IPS-NIHi7 (cell line): ENCODE measurements at regions not wholly inside any gene's neighbourhood (a gene's known extent, or its start where the extent isn't known, plus 50 kb on each side); places are given as distances from the start of the nearest gene placed in this dataset.
"Not testable (repeated sequence)": the region's sequence is repeated elsewhere in the genome, so short reads cannot be mapped to it uniquely, and the experiment has no call there.

Experiments used
- DNase-seq: peaks from one replicate; pipeline ENCODE4 v3.0.0; 2012; ENCODE audit warnings: mixed read lengths; ENCODE audit errors: extremely low spot score

GRCh38 chr4:138622362-138622761, 380.2 kb upstream of the SLC7A11 start:
- not testable (repeated sequence) for DNase-seq

DNA sequence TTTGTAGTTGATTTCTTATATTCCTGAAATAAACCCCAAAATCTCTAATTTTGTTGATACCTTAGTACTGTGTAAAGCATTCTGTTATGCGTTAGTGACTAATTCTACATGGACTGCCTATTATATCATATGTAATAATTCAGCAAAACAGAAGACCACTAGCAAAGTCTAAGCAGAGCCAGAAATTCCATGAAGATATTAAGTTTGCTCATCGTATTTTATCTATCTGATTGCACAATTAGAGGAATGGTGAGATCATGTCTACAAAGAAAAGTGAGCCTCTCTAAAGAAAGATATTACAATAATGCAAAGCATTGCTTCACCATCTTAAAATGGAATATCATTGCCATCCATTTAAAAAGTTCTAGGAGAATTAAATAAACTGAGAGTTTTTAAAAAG, 374.6 kb upstream of the SLC7A11 start:
- DNase-seq: no peak

GRCh38 chr4:138614398-138615142, 372.4 kb upstream of the SLC7A11 start:
- no peak for DNase-seq

DNA sequence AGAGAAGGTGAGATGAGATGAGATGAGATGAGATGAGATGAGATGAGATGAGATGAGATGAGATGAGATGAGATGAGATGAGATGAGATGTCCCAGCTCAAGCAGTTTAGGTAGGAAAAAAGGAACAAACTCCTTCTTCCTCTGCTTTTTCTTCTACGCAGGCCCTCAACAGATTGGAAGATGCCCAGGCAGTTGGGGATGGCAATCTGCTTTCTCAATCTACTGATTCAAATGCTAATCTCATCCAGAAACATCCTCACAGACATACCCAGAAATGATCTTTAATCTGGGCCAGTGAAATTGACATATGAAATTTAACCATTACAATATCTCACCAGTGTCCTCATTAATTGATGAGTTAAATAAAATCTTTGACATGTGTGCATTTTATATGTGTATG, 370.3 kb upstream of the SLC7A11 start:
- no peak for DNase-seq

DNA sequence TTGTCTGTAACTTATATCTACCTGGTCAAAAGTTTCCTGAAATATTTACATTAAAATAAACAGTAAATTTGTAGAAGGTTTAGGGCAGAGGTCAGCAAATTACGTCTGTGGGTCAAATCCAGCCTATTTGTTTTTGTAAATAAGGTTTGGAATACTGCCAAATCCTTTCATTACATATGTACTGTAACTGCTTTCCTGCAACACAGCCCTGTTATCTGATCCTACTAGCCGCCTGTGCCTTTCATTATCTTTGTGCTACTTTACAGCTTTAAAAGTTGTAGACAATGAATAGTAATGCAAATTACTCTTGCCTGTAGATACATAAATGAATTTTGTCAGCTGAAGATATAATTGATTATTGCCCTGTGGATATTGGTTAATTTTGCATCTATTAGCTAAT, 369.6 kb upstream of the SLC7A11 start:
- DNase-seq: no peak

DNA sequence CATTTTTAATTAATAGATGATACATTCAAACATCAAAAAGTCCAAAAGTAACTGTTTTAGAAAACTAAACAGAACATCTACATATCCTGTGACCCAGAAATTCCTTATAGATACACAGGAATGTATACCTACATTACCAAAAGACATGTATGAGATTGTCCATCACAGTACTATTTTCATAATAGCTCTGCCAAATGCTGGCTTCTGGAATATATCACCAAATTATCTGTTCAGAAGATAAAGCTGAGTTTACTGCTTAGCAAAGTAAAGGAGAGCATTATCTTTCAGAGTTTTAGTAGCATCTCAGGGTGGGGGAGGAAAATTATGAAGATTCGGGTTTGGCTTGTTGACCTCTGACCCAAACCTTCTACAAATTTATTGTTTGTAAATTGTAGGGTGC, 368.9 kb upstream of the SLC7A11 start:
- DNase-seq: no peak

DNA sequence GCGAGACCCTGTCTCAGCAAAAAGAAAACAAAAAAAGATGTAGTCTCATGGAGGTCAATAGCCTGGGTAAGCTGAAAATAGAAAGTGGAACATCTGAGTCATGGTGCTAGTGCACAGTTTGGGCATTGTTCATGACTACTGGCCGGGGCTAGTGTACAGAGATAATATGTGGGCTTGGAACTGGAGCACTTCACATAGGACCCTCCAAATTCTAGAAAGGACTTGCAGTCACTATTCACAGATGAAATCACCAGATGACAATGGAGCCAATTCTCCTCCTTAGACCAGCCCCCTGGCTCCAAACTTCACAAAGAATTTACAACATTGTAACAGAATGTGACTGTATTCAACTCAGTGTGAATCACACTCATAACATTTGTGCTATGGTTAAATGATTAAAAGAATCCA, 367.8 kb upstream of the SLC7A11 start:
- no peak for DNase-seq

- no peak for DNase-seq
These were observed 362.4 kb upstream of the SLC7A11 start for GRCh38 chr4:138604556-138604955.

- DNase-seq: no peak
These were observed 360.5 kb upstream of the SLC7A11 start for GRCh38 chr4:138602664-138603063.

DNA sequence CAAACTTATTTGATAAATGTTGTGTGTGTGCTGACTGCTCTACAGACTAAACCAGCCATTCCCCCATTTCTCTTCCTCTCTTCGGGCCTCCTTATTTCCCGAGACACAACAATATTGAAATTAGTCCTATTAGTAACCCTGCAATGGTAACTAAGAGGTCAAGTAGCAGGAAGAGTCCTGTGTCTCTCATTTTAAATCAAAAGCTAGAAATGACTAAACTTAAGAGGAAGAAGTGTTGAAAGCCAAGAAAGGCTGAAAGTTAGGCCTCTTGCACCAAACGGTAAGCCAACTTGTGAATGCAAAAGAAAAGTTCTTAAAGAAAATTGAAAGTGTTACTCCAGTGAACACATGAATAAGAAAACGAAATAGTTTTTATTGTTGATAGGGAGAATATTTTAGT, 357.8 kb upstream of the SLC7A11 start:
- DNase-seq: no peak

DNA sequence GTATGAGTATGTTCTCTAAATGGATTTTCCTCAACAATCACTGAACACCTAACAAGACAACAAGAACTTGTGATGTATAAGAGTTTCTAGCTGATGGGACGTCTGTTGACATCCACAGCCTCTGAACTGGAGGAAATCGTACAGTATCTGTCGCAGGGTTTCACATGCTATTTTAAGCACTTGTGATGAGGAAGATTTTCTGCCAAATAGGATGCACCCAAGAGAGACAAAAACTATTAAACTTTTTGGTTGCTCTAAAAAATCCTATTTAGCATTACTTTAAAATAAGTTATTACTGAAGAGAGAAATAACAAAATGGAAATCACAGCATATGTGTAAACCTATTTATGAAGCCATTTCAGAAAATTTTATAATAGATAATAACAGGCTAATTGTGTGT, 356.1 kb upstream of the SLC7A11 start:
- no peak for DNase-seq

- DNase-seq: no peak
These were observed 354.7 kb upstream of the SLC7A11 start for GRCh38 chr4:138596896-138597295.

- DNase-seq: no peak
These were observed 353.7 kb upstream of the SLC7A11 start for GRCh38 chr4:138595731-138596460.

DNA sequence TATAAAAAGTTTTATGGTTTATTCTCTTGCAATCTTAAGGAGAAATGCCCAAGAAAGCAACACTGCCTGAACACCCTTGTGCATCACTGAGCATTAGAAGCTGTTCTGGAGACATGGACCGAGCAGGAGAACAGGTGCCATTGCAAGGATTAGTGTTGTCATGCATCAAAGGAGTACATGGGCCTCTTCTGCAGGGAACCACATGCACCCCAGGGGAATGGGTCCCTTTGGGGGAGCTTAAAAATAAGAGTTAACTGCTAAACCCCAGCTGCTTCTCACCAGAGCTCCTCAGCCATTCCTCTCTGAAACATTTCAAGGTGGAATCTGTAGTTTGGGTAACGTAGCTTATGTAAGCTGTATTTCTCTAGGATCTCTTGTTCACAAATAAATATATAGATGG, 353.0 kb upstream of the SLC7A11 start:
- no peak for DNase-seq

- no peak for DNase-seq
These were observed 350.6 kb upstream of the SLC7A11 start for GRCh38 chr4:138592796-138593195.

GRCh38 chr4:138591808-138592207, 349.7 kb upstream of the SLC7A11 start:
- DNase-seq: no peak

DNA sequence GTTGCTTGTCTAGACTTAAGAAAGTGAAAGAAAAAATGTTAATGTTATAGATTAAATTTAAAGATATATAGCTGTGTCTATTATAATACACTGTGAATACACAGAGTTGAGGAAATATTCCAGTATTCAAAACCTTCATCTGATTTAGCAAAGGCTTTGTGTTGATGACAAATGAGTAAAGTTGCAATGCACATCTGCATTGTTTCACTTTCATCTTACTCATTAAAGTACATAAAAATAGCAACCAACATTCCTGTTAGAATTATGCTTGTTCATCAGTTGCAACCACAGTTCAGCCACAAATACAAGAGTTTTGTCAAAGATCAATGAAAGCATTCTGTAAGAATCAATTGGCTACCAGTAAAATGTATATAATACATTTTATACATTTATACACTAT, 346.4 kb upstream of the SLC7A11 start:
- no peak for DNase-seq

- no peak for DNase-seq
These were observed 337.0 kb upstream of the SLC7A11 start for GRCh38 chr4:138579146-138579545.

DNA sequence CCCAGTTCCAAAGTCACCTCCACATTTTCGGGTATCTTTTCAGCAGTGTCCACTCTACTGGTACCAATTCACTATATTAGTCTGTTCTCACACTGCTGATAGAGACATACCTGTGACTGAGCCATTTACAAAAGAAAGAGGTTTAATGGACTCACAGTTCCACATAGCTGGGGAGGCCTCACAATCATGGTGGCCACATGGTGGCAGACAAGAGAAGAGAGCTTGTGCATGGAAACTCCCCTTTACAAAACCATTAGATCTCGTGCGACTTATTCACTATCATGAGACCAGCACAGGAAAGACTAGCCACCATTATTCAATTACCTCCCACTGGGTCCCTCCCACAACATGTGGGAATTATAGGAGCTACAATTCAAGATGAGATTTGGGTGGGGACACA, 335.7 kb upstream of the SLC7A11 start:
- DNase-seq: not testable (repeated sequence)

DNA sequence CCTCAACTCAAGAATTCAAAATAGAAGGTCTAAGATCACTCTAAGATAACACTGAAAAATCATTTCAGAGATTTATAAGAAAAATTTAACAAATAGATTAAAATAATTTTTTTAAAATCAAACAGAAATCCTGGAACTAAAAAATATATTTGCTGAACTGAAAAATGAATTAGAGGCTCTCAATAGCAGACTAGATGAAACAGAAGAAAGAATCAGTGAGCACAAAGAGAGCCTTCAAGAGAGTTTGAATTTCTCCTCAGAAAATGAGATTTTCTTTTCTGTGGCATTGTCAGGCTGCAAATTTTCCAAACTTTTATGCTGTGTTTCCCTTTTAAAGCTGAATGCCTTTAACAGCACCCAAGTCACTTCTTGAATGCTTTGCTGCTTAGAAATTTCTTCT, 335.0 kb upstream of the SLC7A11 start:
- DNase-seq: no peak

GRCh38 chr4:138576684-138577083, 334.5 kb upstream of the SLC7A11 start:
- DNase-seq: peak; percentile 50

DNA sequence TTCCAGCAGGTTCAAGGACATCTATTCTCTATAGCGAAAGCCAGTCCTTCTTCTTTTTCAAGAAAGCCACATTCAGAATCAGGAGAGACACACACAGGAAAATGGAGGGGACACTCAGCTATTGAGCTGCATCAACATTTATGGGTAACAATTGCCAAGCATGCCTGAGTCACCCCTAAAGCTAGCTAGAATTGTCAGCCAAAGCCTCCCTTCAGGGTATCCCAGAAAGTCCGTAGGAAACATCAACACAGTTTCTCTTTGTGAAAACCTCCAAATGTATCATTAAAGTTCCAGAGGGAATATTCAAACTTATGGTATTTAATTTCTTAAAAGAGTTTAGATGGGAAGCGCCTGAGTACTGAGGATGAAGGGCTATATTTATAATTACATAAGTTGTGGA, 331.1 kb upstream of the SLC7A11 start:
- DNase-seq: no peak

GRCh38 chr4:138572007-138572406, 329.9 kb upstream of the SLC7A11 start:
- DNase-seq: no peak
